Stimulated activated CD4-positive, alpha-beta T cell treated with anti-CD3 and anti-CD28 coated beads, TNF-alpha, amount 100 ng/mL, for 1 hour (primary cell): ENCODE measurements at regions not wholly inside any gene's neighbourhood (a gene's known extent, or its start where the extent isn't known, plus 50 kb on each side); places are given as distances from the start of the nearest gene placed in this dataset.
"Not testable (repeated sequence)": the region's sequence is repeated elsewhere in the genome, so short reads cannot be mapped to it uniquely, and the experiment has no call there.

ENCODE experiments used
- DNase-seq, 3 donors: peaks; one replicate each; pipeline ENCODE4 v3.0.0-alpha.2; 2020; ENCODE audit warnings: low read depth in 3 of 3, low spot score in 1 of 3

DNA sequence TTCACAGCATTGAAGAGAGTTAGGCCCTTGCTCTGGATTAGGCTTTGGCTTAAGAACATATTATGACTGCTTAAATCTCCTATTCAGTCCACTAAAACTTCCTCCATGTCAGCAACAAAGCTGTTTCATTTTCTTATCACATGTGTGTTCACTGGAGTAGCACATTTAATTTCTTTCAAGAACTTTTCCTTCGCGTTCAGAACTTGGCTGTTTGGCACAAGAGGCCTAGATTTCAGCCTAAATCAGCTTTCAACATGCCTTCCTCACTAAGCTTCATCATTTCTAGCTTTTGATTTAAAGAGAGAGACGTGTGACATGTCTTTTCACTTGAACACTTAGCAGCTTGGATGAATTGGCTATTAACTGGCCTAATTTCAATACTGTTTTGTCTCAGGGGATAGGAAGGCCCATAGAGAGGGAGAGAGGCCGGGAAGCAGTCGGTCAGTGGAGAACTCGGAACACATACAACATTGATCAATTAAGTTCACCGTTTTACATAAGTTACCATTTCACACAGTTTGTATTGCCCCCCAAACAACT, 885.2 kb upstream of the AUTS2 start:
- DNase-seq, result no peak

DNA sequence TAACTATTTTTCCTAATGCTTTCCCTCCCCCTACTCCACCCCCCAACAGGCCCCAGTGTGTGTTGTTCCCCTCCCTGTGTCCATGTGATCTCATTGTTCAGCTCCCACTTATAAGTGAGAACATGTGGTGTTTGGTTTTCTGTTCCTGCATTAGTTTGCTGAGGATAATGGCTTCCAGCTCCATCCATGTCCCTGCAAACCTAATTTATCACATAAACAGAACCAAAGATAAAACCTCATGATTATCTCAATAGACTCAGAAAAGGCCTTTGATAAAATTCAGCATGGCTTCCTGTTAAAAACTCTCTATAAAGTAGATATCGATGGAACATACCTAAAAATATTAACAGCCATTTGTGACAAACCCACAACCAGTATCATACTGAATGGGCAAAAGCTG, 884.1 kb upstream of the AUTS2 start:
- not testable (repeated sequence) for DNase-seq

DNA sequence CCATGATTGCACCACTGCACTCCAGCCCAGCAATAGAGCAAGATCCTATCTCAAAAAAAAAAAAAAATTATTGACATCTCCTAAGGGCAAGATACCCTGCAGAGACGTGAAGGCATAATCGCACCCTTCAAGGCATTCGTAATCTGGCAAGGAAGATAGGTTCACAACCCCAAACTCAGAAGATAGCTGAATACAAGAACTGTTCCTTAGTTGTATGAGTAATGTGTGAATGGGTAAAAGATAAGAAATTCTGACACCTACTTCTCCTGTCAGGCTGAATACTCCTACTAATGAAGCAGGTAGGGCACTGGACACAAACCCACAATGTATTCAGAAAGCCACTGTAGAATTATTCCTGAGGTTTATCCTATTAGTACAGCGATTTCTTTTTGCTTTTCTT, 882.4 kb upstream of the AUTS2 start:
- no peak for DNase-seq

DNA sequence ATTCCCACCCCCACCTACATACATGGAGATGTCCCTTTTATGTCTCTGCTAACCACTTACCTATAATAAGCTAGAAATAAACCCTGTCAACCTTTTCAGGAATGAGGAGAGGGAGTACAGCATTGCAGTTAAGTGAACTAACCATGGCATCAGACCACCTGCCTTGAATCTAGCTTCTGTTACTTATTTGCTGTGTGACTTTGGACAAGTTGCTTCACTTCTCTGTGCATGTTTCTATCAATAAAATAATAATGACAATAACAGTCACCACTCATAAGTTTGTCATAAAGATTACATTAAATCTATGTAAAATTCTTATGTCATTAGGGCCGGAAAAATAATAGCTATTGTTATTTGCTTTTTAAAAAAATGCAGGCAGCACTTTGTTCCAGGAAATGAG, 881.1 kb upstream of the AUTS2 start:
- DNase-seq, result no peak

DNA sequence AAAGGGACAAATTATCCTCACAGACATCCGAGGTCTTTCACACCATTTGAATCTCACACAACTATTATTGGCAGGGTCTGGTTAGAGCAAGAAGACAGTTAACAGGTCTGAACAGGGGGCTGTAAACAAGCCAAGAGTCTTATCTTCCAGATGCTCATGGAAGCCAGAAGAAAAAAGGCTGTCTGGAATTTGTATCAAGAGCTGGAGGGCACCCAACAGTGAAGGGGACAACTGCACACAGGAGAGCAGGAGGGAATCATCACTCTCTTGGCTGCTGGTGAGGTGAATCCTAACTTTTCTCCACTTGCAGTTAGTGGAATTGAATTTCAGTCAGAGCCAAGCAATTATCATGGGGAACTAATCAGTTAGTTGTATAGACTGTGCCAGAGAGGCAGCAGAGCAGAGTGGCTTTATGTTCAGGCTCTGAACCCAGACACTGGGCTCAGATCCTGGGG, 880.2 kb upstream of the AUTS2 start:
- no peak for DNase-seq

DNA sequence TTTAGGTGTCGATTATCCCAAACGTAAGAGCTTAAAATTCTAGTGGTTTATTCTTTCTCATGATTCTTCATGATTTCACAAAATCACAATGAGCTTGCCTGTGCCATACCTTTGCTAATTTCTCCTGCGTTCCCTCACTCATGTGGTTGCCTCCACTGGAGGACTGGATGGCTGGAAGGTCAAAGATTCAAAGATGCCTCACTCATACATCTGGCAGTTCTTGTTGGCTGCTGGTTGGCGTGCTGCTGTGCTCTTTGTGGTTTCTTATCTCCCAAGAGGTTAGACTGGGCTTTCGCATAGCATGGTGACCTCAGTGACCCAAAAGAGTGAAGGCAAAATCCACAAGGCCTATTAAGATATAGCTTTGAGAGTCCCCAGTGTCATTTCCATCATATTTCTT, 877.6 kb upstream of the AUTS2 start:
- DNase-seq, result no peak

DNA sequence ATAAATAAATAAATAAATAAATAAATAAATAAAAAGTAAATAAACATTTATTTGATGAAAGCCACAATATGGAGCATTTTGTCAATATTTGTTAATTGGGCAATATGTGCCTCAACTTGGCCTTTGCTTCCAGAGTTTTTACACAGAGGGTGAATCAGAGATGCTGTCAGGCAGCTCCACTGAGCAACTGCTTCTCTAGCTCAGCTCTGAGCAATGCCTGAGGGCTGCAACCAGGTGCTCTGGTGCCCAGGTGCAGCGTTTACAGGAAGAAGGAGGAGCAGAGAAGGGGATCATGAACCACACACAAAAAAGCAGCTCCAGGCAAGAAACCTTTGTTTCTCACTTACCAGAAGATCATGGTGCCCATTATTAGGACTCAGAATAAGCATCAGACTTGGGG, 876.2 kb upstream of the AUTS2 start:
- DNase-seq, result no peak

DNA sequence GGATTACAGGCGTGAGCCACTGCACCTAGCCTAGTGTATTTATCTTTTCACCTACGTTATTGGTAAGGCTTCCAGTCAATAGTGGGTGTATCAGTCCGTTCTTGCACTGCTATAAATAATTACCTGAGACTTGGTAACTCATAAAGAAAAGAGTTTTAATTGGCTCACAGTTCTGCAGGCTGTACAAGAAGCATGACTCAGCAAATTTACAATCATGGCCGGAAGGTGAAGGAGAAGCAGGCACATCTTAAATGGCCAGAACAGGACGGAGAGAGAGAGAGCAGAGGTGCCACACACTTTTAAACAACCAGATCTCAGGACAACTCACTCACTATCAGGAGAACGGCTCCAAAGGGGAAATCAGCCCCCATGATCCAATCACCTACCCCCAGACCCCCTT, 873.3 kb upstream of the AUTS2 start:
- no peak for DNase-seq

DNA sequence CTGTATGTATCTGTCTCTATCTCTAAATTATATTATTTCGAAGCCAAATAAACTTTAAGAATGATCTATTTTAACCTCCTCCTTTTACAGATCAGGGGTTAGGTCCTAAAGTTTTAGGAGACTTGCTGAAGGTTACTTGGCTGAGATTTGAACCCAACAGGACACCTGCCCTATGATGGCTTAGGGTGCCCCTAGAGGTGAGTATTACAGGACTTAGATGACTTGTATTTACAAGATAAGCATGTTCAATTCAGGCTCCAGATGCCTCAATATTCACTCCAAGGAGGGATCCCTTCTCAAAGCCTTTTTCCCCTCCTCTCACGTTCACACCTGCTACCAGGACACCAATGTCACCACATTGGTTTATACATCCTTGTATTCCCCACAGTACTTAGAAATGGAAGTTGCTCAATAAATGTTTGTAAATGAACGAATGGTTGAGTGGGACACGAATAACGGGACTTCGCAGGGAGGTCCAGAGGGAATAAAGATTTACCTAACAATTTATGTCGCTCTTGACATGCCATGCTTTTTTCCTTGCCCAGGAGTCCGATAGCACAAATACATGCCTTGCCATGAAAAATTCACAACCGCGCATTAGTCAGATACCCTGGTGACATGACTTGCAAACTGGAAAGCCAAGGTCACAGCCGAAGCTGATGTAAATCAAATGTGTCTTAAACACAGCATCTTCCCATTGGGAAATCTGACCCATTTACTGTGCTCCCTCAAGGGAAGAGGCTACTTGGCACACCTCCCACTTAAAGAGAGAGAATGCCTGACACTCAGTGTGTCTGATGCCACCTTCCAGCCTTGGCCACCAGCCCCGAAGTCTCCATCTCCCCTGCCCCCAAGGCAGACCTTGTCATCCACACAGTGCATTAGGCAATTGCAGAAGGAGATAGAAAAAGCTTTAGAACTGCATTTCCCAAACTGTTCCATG, 872.2 kb upstream of the AUTS2 start:
- DNase-seq, result no peak

DNA sequence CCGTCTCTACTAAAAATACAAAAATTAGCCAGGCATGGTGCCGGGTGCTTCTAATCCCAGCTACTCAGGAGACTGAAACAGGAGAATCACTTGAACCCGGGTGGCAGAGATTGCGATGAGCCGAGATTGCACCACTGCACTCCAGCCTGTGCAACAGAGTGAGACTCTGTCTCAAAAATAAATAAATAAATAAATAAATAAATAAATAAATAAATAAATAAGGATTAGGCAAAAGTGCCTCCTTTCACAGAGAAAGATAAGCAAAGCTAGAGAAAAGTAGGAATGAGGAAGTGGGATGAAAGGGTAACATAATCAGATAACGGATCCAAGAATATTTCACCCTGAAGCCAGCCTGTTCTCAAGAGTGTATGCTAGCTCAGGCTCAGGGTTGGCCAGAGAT, 869.6 kb upstream of the AUTS2 start:
- not testable (repeated sequence) for DNase-seq

DNA sequence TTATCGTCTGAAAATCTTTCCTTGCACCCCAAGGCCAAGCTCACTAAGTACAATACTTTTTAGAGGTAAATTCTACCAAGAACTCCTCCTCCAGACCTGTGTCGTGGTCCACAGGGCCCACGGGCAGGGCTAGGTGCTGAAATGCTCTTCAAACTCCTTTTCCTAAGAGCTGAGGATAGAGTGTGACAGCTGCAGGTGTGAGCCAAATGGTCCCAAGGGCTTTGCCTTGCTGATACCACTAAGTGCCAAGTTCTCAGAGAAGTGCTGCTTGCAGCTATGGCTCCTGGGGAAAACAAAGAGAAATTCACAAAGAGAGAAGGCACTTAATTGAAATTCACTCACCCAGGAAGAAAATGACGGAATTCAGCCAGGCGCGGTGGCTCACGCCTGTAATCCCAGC, 868.9 kb upstream of the AUTS2 start:
- DNase-seq, result no peak

DNA sequence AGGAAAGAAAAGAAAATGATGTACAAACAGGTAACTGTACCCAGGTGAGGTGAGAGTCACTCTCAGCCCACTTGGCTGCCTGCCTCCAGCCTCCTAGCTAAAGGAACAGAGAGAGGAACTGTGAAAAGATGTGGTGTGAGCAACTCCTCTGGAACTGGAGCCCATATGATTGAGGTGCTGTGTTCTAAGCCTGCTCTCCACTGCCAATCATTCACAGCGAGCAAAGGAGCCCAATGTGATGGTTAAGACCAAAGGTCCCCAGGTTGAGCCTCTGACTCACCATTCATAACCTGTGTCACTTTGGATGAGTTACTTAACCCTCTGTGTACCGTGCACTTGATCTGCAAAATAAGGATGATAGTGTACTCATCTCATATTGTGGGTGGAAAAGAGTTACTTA, 868.1 kb upstream of the AUTS2 start:
- DNase-seq, result no peak

DNA sequence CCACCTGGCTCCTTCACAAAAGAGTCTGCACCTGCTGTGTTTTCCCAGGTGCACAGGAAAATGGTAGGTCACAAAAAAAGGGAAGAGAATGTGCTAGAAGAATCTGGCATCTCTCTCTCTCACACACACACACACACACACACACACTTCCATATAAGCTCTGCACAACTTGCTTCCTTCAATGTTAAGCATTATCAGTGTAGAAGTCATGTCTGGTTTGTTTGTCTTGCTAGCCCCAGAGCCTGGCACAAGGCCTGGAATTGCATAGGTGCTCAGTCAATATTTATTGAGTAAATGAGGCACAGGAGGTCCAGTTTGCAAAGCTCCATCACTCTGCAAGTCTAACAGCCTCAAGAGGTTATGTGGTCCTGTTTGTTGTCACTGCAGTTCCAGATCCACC, 867.3 kb upstream of the AUTS2 start:
- DNase-seq, result no peak

DNA sequence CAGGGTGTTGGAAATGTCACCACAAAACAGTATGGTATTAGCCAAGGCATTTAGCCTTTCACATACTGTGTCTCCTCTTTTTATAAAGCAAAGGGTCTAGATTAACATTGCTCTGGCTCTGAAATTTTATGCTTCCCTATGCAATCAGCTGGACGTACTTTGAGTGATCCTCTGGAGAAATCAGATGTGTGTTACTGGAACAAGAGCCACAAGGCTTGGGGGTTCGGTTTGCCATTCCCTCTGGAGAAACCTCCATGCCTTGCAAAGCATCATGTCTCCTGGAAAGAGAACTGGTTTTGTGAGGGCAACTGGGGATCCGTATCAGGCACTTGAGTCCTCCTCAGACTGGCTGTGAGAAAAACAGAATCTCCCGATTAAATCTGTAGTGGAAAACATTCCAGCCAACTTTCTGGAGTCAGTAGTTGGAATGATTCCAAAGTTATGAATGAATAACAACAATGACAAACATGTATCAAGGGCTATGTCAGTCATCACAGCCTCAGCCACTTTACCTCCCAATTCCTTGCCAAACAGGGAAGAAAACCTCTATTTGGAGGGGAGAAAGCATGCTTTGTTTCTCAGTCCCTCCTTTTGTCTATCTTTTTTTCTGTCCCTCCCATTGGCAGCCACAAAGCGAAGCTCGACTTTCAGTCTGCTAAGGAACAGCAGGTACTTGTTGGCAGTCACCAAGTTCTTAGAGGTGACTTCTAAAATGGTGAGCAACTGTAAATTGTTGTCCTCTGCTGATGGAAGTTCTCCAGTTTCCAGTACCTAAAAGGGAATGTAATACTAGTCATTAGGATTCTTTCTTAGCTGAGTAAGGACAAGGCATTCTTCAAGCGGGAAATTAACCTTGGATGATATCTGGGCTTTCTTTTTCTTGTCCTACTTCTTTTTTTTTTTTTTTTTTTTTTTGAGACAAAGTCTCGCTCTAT, 864.8 kb upstream of the AUTS2 start:
- DNase-seq, result no peak

DNA sequence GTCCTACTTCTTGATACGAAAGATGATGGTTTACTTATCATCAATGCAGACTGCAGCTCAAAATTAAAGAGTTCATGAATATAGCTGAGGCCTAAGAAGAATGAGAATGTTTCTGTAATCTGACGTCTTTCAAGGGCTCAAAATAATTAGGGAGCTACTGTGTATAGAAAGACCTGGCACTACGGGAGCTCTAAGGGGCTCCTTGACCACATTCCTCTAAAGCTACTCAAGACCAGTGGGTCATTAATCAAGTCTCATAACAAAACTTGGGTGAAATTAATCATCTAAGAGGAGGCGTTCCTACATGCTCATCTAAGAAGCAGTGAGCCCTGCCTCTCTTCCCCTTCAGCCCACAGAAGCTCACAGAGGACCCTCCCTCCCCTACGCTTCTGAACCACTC, 863.8 kb upstream of the AUTS2 start:
- no peak for DNase-seq

DNA sequence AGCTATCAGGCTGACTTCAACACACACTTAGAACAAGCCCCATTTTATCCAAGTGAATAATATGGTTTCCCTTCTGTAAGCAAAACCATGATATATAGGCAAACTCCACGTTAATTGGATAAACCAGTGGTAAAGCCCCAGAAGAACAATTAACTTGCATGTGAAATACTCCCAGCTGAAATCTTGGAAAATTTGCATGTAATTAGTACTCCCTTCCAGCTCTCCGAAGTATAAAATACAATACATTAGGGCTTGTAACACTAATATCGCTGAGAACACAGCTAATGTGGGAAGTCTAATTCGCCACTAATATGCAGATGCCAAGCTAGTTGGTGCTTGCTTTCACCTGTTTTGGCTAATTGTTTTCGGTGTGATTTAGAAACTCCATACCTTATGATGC, 859.0 kb upstream of the AUTS2 start:
- DNase-seq, result no peak

DNA sequence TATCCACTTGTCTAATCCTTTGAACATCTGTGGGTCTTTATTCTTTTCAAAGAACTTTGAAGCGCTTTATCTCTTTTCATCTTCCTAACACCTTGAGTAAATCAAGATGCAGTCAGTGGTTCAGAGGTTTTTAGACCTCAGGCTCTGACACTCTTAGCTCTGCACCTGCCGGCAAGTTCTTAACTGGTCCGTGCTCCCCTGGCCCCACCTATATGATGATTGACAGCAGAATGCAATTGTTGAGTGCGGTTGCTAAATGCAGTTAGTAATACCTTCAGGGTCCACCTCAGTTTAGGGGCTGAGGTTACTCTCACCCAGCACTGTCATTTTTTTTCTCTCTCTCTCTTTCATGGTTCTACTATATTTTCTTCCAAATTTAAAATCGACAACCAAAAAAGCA, 854.2 kb upstream of the AUTS2 start:
- DNase-seq, result no peak

DNA sequence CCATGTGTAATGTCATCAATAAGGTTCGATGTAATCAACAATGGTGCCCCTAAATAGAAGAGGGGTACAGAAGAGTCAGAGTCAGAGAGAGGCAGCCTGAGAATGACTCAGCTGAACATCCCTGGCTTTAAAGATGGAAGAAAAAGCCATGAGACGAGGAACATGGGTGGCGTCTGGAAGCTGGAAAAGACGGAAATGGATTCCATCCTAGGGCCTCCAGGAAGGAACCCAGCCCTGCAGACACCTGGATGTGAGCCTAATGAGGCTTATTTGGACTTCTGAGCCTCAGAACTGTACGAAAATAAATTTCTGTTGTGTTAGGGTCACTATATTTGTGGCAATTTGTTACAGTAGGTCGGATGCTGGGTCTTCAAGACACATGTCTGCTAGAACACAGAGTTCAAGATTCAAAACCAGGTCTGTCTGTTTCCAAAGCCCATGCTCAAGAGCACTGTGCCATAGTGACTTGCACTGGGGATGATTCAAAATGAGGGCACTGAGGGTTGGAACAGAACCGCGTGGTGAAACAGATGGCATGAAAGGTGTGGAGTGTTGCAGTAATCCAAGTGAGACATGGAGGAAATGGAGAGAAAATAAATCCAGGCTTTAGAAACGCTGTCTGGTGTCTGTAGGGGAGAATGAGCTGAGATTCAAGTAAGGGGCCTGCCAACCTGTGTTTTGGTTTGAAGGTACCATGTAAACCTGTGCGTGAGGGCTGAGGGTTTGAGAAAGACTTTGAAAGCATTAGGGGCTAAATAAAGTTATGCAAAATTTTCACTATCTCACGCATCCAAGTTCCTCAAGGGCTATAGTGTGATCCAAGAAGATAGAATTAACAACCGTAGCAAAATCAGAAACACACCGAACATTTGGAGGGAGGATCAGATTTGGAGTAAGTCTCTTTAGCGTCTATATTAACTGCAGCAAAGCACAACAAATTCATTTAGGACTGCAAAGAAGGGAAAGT, 849.1 kb upstream of the AUTS2 start:
- DNase-seq, result no peak

DNA sequence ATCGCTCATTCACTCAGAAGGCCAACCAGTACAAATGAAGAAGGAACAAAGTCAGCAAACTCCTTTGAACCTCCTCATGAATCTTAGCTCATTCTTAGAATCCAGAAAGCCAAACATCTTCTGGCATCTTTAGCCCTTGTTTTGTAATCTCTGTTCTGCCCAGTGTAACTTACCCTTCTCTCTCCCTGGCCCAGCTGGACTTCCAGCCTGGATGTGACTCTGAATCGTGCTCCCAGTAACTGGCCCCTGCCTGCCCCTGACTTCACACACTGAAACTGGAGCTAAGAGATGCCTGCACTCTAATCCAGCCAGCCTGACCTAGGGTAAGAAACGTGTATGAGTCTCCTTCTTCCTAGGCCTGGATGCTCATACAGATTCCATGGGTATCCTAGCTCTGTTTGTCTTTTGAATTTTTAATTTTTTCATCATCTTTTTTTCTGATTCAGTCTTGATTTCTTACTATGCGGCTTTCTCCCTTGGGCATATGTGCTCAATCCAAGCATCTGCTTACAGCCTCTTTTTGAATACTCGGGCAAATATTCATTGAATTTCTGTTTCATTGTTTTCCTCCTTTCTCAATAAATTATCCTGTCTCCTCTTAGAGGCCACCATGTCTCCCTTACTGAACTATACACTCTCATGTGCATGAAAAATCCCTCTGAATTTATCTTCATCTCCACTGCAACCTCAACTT, 845.6 kb upstream of the AUTS2 start:
- DNase-seq, result no peak

DNA sequence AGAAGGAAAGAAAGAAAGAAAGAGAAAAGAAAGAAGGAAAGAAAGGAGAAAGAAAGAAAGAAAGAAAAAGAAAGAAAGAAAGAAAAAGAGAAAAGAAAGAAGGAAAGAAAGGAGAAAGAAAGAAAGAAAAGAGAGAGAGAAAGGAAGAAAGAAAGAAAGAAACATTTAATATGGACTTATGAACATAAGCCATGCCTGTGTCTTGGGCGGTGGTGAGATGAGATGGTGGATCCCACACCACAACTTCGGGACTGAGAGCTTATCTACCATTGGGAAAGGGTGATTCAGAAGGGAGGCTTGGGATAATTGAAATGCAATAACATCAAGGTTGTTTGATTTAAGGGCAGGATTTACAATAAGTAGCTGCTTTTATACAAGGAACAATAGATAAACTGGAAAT, 843.9 kb upstream of the AUTS2 start:
- no peak for DNase-seq
